B cell (primary cell): ENCODE measurements at regions not wholly inside any gene's neighbourhood (a gene's known extent, or its start where the extent isn't known, plus 50 kb on each side); places are given as distances from the start of the nearest gene placed in this dataset.

Experiments used
- EZH2 ChIP-seq: IDR thresholded peaks from 2 replicates; pipeline ENCODE4 v1.6.1; 2012; ENCODE audit warnings: borderline replicate concordance, low read depth, mild to moderate bottlenecking, moderate library complexity, low read length; ENCODE audit not compliant: insufficient read depth, poor library complexity, severe bottlenecking
- TF ChIP-seq, protein P1 (sequence below): fragments of 200-600 bp; IDR thresholded peaks from one replicate; pipeline ENCODE4 v1.8.0; 2022; ENCODE audit warnings: antibody characterized with exemption, mild to moderate bottlenecking

DNA sequence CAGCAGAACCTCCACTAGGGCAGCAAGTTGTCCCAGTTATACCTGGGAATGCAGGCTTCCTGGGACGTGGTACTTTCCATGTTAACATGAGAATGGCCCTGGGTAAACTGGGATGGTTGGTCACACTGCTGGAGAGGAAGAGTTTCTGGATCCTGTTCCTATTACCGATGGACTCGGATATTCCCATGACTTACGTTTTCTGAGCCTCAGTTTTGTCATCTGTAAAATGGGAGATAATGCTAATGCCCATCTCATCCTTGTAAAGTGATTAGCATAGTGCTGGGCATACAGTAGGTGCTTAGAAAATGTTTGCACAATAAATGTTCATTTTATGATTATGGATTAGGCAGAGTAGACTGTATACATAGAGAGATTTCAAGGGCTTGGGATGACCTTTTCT, 280.9 kb upstream of the EEF2KMT start:
- TF ChIP-seq, protein P1, sequence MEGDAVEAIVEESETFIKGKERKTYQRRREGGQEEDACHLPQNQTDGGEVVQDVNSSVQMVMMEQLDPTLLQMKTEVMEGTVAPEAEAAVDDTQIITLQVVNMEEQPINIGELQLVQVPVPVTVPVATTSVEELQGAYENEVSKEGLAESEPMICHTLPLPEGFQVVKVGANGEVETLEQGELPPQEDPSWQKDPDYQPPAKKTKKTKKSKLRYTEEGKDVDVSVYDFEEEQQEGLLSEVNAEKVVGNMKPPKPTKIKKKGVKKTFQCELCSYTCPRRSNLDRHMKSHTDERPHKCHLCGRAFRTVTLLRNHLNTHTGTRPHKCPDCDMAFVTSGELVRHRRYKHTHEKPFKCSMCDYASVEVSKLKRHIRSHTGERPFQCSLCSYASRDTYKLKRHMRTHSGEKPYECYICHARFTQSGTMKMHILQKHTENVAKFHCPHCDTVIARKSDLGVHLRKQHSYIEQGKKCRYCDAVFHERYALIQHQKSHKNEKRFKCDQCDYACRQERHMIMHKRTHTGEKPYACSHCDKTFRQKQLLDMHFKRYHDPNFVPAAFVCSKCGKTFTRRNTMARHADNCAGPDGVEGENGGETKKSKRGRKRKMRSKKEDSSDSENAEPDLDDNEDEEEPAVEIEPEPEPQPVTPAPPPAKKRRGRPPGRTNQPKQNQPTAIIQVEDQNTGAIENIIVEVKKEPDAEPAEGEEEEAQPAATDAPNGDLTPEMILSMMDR = no peak
- TF ChIP-seq EZH2 = no peak
